Left lung (tissue), 4 donors: ENCODE measurements at regions not wholly inside any gene's neighbourhood (a gene's known extent, or its start where the extent isn't known, plus 50 kb on each side); places are given as distances from the start of the nearest gene placed in this dataset.

ENCODE experiments used
- ATAC-seq: fragments of 200-7000 bp; cut with Tn5 transposase; one replicate; pipeline ENCODE4 v1.9.1; 2020; ENCODE audit warnings: moderate library complexity
- DNase-seq, 4 donors: peaks; one replicate each; pipeline ENCODE4 v3.0.0-alpha.2; 2013 to 2020
- H3K27ac ChIP-seq, 2 donors: fragments of 200-600 bp; sonication (generic) in 1 of 2; one replicate each; pipeline versions ENCODE4 v1.5.0 to v1.8.0; 2020 to 2021
- H3K27me3 ChIP-seq, 2 donors: fragments of 200-600 bp; sonication (generic) in 1 of 2; one replicate each; pipeline versions ENCODE4 v1.5.0 to v1.8.0; 2020 to 2021
- H3K36me3 ChIP-seq, 2 donors: fragments of 200-600 bp; sonication (generic) in 1 of 2; one replicate each; pipeline versions ENCODE4 v1.5.0 to v1.8.0; 2020 to 2021
- H3K4me1 ChIP-seq, 2 donors: fragments of 200-600 bp; one replicate each; pipeline ENCODE4 v1.8.0; 2021
- H3K4me3 ChIP-seq, 2 donors: fragments of 200-600 bp; sonication (generic) in 1 of 2; one replicate each; pipeline versions ENCODE4 v1.5.0 to v1.8.0; 2020 to 2021; ENCODE audit warnings: mild to moderate bottlenecking in 1 of 2
- H3K9me3 ChIP-seq, 2 donors: fragments of 200-600 bp; sonication (generic) in 1 of 2; one replicate each; pipeline versions ENCODE4 v1.5.0 to v1.8.0; 2020 to 2021
- intact Hi-C, 2 donors: fragments of 100-400 bp; cut with DNase I; formaldehyde crosslinking; loops; one replicate each; pipeline versions ENCODE4 v1.11.2 to v1.14.2; 2022
- TF ChIP-seq, protein P1 (sequence below), 2 donors: fragments of 200-600 bp; sonication (generic) in 1 of 2; IDR thresholded peaks; one replicate each; pipeline versions ENCODE4 v1.5.0 to v1.8.0; 2021; ENCODE audit warnings: antibody characterized with exemption in 2 of 2
- donor health status: DM: no; HTN: yes; CAD: no.
- donor health status: DM: no; HTN: no; CAD: no.

- no peaks in the 10 kb centered on the region for H3K27me3 ChIP-seq
- DNase-seq = no peak
- no peaks in the 10 kb centered on the region for H3K9me3 ChIP-seq
- H3K4me3 ChIP-seq = no peak overlapping the region
- ATAC-seq = no peak
- intact Hi-C loops = no loop called here
- TF ChIP-seq, protein P1, sequence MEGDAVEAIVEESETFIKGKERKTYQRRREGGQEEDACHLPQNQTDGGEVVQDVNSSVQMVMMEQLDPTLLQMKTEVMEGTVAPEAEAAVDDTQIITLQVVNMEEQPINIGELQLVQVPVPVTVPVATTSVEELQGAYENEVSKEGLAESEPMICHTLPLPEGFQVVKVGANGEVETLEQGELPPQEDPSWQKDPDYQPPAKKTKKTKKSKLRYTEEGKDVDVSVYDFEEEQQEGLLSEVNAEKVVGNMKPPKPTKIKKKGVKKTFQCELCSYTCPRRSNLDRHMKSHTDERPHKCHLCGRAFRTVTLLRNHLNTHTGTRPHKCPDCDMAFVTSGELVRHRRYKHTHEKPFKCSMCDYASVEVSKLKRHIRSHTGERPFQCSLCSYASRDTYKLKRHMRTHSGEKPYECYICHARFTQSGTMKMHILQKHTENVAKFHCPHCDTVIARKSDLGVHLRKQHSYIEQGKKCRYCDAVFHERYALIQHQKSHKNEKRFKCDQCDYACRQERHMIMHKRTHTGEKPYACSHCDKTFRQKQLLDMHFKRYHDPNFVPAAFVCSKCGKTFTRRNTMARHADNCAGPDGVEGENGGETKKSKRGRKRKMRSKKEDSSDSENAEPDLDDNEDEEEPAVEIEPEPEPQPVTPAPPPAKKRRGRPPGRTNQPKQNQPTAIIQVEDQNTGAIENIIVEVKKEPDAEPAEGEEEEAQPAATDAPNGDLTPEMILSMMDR (IDR thresholded peaks at IDR 0.05) = no peak
- H3K4me1 ChIP-seq = no peaks in the 10 kb centered on the region
- no peaks in the 10 kb centered on the region for H3K36me3 ChIP-seq
- no peak overlapping the region for H3K27ac ChIP-seq
These were observed 270.3 kb upstream of the HABP2 start for GRCh38 chr10:113282564-113282963.

GRCh38 chr10:113283189-113283588 lies 269.7 kb upstream of the HABP2 start:
- H3K27ac ChIP-seq = no peak overlapping the region
- TF ChIP-seq, protein P1 (IDR thresholded peaks at IDR 0.05) = no peak
- H3K36me3 ChIP-seq = no peaks in the 10 kb centered on the region
- ATAC-seq = no peak
- no peak for DNase-seq
- no peak overlapping the region for H3K4me3 ChIP-seq
- intact Hi-C loops = no loop called here
- no peaks in the 10 kb centered on the region for H3K27me3 ChIP-seq
- H3K9me3 ChIP-seq = no peaks in the 10 kb centered on the region
- H3K4me1 ChIP-seq = no peaks in the 10 kb centered on the region

DNA sequence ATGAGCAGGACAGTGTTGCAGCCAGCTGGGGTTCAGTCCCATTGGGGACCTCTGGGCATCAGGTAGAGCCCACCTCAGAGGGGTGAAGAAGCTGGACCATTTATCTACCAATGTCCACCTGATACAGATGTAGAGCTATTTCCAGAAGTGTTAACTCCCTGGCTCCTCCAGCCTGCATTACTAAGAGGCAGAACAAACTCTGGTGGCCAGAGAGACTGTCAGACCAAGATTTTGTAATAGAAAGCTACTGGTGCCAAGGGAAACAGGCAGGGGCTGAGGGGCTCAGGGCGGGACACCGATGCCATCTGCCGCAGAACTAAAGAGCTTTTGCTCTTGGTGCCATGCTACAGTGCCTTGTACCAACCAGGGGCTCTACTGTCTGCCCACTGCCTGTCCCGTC lies 268.2 kb upstream of the HABP2 start:
- Histone ChIP-seq H3K27ac (no peak overlapping the region), H3K36me3 (no peaks in the 10 kb centered on the region), H3K9me3 (no peaks in the 10 kb centered on the region), H3K4me1 (no peaks in the 10 kb centered on the region), H3K27me3 (no peaks in the 10 kb centered on the region), H3K4me3 (no peak overlapping the region)
- TF ChIP-seq, protein P1 (IDR thresholded peaks at IDR 0.05) = no peak
- DNase-seq (no peak), ATAC-seq (no peak)
- intact Hi-C loops = no loop called here

DNA sequence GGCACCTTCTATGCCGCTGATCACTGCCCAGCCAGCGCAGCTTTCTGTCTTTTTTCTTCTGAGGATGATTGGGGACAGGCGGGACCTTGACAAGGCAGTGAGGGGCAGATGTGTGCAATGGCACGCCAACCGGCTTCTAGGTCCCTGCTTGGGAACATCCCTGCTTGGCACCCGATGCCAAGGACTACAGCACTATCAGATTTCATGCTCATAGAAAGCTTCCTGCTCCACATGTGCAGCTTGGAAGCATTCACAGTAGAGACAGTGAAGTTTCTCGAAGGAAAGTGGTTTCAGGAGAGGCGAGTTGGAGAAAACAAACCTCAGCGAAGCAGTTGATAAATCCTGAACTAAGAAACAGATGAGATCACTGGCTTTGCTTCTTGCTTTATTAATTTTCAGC lies 267.5 kb upstream of the HABP2 start:
- H3K4me1 ChIP-seq = no peaks in the 10 kb centered on the region
- intact Hi-C loops = no loop called here

GRCh38 chr10:113287592-113287991 lies 265.3 kb upstream of the HABP2 start:
- Histone ChIP-seq H3K27me3 (no peaks in the 10 kb centered on the region), H3K36me3 (no peaks in the 10 kb centered on the region), H3K27ac (no peak overlapping the region), H3K4me1 (peaks cover 0 to 9% of the 10 kb centered on the region in 2 donors), H3K9me3 (no peaks in the 10 kb centered on the region), H3K4me3 (no peak overlapping the region)
- intact Hi-C loops = no loop called here
- TF ChIP-seq, protein P1 (IDR thresholded peaks at IDR 0.05) = no peak
- DNase-seq (no peak), ATAC-seq (no peak)

More for the DNA sequence above, 267.5 kb upstream of the HABP2 start:
- no peaks in the 10 kb centered on the region for H3K9me3 ChIP-seq
- no peak overlapping the region for H3K27ac ChIP-seq
- no peak for ATAC-seq
- H3K27me3 ChIP-seq = no peaks in the 10 kb centered on the region
- TF ChIP-seq, protein P1 (IDR thresholded peaks at IDR 0.05) = no peak
- no peak for DNase-seq
- H3K4me3 ChIP-seq = no peak overlapping the region
- H3K36me3 ChIP-seq = no peaks in the 10 kb centered on the region
